ENCODE measurements at regions not wholly inside any gene's neighbourhood (a gene's known extent, or its start where the extent isn't known, plus 50 kb on each side); places are given as distances from the start of the nearest gene placed in this dataset.

DNA sequence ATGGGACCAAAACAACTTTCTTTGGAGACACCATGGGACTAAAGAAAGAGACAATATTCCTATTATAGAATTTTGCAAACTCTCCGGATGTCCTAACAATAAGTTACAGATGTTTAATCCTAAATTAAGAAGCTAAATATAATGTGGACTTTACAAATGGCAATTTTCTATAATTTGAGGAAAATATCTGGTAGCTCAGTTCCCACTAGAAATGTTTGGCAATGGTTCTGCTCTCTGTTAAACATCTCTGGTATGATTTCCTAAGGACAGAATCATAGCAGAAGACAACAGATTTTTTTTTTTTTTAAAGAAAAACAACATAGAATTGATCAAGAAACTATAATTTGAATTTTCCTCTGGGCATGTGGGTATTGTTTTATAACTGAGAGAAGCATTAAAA lies 232.8 kb downstream of the ENC1 start:
- FAIRE-seq, result no peak
- Histone ChIP-seq H3K14ac (ENCODE audit: insufficient read length) (no peak overlapping the region), H2BK5ac (ENCODE audit: low read depth, low read length) (no peak overlapping the region), H2AK5ac (ENCODE audit: low read depth, low read length) (no peak overlapping the region), H3K4me2 (ENCODE audit: insufficient read depth in 1 of 2, low read depth in 2 of 2, low read length in 2 of 2) (no peak overlapping the region), H2BK15ac (ENCODE audit: low read length) (no peak overlapping the region), H3K23ac (ENCODE audit: insufficient read length) (no peak overlapping the region), H3K4me1 (replicated peaks in 1 of 4; ENCODE audit: control insufficient read depth in 3 of 4, insufficient read depth in 4 of 4, low read length in 3 of 4) (peaks cover 0 to 3% (median 0%) of the 10 kb centered on the region in 4 experiments; a peak in 1 of 7 replicates), H2BK12ac (ENCODE audit: low read depth, low read length) (no peak overlapping the region), H4K8ac (ENCODE audit: extremely low read depth, insufficient read depth, low read length) (no peak overlapping the region), H2AFZ (ENCODE audit: low read length) (no peak overlapping the region), H4K91ac (replicated peaks; ENCODE audit: insufficient read length, low read length) (no peak overlapping the region), H2BK120ac (replicated peaks; ENCODE audit: low read depth, low read length) (no peak overlapping the region), H3K9me3 (ENCODE audit: insufficient read depth in 2 of 2, low read depth in 1 of 2, low read length in 1 of 2) (no peaks in the 10 kb centered on the region), H3K23me2 (ENCODE audit: low read depth, low read length) (no peaks in the 10 kb centered on the region), H3K36me3 (ENCODE audit: control insufficient read depth in 2 of 4, insufficient read depth in 4 of 4, low read length in 3 of 4) (no peaks in the 10 kb centered on the region), H3K56ac (replicated peaks; ENCODE audit: insufficient read length, low read depth, low read length) (no peak overlapping the region), H3K27me3 (replicated peaks in 1 of 4; ENCODE audit: control insufficient read depth in 3 of 4, extremely low read depth in 1 of 4, insufficient read depth in 3 of 4, low read length in 3 of 4) (no peaks in the 10 kb centered on the region), H3K4ac (replicated peaks; ENCODE audit: insufficient read length, low read depth, low read length) (no peak overlapping the region), H3K79me2 (ENCODE audit: control insufficient read depth in 1 of 2, insufficient read depth in 2 of 2, low read length in 2 of 2) (no peaks in the 10 kb centered on the region), H4K20me1 (replicated peaks in 1 of 2; ENCODE audit: control insufficient read depth in 1 of 2, insufficient read depth in 2 of 2, low read length in 2 of 2) (no peaks in the 10 kb centered on the region), H3K79me1 (ENCODE audit: low read depth, low read length) (no peaks in the 10 kb centered on the region), H3K27ac (ENCODE audit: low read depth, low read length) (no peak overlapping the region), H3K4me3 (ENCODE audit: extremely low read depth in 1 of 4, insufficient read depth in 2 of 4, low read depth in 3 of 4, low read length in 4 of 4) (no peak overlapping the region), H4K5ac (ENCODE audit: insufficient read length, low read depth, low read length) (no peak overlapping the region), H2BK20ac (ENCODE audit: low read length) (no peak overlapping the region), H3K9ac (replicated peaks in 1 of 4; ENCODE audit: extremely low read depth in 1 of 4, low read depth in 3 of 4, low read length in 3 of 4) (no peak overlapping the region), H3K18ac (ENCODE audit: extremely low read depth, low read length) (no peak overlapping the region)
- WGBS, 2 experiments (ENCODE audit: extremely low coverage in 1 of 2, insufficient coverage in 1 of 2, insufficient read length in 1 of 2, insufficient replicate concordance in 2 of 2, low coverage in 1 of 2, low lambda C conversion rate in 2 of 2, missing lambda C conversion rate in 1 of 2), result 88% methylated on average over 1 of the region's 1 CpG; no CpG with 5 or more reads in 1 of the 2 experiments
- ChIA-PET CTCF (ENCODE audit: partially characterized antibody) (interaction anchor here (0.6 to 1.2 kb wide), 2 partner anchors 236 to 947 kb away, joined by 4 to 5 read pairs; no protein-coding TSS in a partner anchor), POLR2A (ENCODE audit: partially characterized antibody) (no interaction called here)
- no peak for DNase-seq (ENCODE audit: low read depth in 1 of 2, low spot score in 2 of 2)
- TF ChIP-seq, protein P1, sequence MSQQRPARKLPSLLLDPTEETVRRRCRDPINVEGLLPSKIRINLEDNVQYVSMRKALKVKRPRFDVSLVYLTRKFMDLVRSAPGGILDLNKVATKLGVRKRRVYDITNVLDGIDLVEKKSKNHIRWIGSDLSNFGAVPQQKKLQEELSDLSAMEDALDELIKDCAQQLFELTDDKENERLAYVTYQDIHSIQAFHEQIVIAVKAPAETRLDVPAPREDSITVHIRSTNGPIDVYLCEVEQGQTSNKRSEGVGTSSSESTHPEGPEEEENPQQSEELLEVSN (IDR thresholded peaks at IDR 0.05), result no peak
- no peak for TF ChIP-seq POU5F1 (IDR thresholded peaks at IDR 0.05; ENCODE audit: low read depth, low read length)
- TF ChIP-seq, protein P2, sequence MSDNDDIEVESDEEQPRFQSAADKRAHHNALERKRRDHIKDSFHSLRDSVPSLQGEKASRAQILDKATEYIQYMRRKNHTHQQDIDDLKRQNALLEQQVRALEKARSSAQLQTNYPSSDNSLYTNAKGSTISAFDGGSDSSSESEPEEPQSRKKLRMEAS (IDR thresholded peaks at IDR 0.05), result no peak
